ENCODE measurements at regions not wholly inside any gene's neighbourhood (a gene's known extent, or its start where the extent isn't known, plus 50 kb on each side); places are given as distances from the start of the nearest gene placed in this dataset.

DNA sequence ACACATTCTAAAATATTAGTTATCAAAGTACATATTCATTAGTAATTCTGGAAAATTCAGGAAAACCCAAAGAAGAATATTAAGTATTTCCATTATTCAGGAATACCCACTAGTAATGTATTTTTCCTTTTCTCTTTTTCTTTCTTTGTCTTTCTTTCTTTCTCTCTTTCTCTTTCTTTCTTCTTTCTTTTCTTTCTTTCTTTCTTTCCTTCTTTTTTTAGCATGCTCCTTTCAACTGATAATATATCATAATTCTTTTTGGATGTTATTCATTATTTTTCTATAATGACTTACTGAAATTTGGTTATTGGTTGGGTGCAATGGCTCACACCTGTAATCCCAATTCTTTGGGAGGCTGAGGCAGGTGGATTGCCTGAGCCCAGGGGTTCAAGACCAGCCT, 175.6 kb upstream of the RAB4A start:
- TF ChIP-seq, protein P1, sequence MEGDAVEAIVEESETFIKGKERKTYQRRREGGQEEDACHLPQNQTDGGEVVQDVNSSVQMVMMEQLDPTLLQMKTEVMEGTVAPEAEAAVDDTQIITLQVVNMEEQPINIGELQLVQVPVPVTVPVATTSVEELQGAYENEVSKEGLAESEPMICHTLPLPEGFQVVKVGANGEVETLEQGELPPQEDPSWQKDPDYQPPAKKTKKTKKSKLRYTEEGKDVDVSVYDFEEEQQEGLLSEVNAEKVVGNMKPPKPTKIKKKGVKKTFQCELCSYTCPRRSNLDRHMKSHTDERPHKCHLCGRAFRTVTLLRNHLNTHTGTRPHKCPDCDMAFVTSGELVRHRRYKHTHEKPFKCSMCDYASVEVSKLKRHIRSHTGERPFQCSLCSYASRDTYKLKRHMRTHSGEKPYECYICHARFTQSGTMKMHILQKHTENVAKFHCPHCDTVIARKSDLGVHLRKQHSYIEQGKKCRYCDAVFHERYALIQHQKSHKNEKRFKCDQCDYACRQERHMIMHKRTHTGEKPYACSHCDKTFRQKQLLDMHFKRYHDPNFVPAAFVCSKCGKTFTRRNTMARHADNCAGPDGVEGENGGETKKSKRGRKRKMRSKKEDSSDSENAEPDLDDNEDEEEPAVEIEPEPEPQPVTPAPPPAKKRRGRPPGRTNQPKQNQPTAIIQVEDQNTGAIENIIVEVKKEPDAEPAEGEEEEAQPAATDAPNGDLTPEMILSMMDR (conservative IDR thresholded peaks at IDR 0.05; ENCODE audit: low read depth, low read length), result no peak
- no peak for TF ChIP-seq EZH2 (IDR thresholded peaks at IDR 0.05; ENCODE audit: borderline replicate concordance, low read depth, low read length, poor library complexity, severe bottlenecking)
